Right hindlimb (tissue), 1 donor: ENCODE measurements at regions not wholly inside any gene's neighbourhood (a gene's known extent, or its start where the extent isn't known, plus 50 kb on each side); places are given as distances from the start of the nearest gene placed in this dataset.

Experiments used
- DNase-seq: peaks from one replicate; pipeline ENCODE4 v3.0.0-alpha.2; 2018

DNA sequence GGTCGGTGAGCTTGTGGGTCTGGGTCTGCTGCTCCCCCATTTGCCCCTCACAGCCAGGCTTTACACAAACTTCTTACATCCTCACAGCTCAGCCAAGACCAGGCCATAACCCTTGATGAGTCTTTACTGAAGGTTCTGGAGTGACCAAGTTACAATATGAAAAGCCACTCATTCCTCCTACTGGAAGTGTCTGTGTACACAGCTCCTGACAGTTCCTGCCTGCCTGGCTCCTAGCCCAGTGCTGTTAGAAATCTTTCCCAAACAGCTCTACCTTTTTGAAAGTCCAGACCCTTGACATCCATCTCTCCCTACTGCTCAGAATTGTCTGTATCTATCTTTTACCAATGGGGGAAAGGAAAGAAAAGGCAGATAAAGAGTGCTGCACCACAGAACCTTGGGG is 106.9 kb downstream of the PAX1 start:
- DNase-seq, result no peak

DNA sequence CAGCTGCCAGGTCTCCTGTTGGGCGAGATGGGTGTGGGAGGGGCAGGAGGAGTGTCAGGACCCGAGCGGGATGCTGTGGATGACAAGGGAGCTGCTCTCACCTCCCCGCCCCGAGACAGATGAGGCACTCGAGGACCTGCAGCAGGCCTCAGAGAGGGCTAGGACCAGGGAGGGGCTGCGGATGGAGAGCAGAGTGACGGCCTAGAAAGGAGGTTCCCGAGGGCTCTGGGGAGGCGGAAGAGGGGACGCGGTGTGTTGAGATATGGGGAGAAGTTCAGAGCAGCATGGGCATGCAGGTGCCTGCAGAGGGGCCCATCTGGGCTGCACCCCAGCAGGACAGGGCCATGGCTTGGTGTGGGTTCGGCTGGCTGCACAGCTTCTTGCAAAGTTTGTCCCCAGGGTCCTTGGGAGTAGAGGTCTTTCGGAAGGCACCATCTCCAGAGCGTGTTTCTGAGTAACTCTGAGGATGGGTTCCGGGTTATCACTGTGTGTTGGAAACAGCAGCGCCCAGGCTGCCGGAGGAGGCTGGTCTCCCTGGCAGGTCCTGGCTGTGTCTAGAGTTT is 104.6 kb downstream of the PAX1 start:
- no peak for DNase-seq

GRCh38 chr20:21808863-21809664 is 103.6 kb downstream of the PAX1 start:
- peak; percentile 39 for DNase-seq

DNA sequence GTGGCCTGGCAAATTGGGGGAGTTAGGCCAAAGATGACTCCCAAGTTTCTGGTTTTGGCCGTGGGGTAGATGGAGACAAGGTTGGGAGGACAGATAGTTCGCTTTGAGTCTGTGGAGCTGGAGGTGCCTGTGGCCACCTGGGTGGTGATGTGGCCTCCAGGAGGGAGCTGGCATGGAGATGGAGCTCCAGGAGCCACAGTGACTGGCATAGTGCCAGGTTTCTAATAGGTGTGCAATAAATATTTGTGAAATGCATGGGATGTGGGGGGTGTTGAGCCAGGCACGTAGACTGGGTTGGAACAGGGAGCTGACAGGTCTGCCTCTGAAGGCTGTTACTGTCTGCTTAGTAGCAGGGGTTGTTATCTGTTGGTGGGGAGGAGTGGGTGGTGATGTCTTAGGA is 102.7 kb downstream of the PAX1 start:
- DNase-seq, result no peak

- peak; percentile 76 for DNase-seq
Observed at GRCh38 chr20:21804802-21805201, 99.3 kb downstream of the PAX1 start.

DNA sequence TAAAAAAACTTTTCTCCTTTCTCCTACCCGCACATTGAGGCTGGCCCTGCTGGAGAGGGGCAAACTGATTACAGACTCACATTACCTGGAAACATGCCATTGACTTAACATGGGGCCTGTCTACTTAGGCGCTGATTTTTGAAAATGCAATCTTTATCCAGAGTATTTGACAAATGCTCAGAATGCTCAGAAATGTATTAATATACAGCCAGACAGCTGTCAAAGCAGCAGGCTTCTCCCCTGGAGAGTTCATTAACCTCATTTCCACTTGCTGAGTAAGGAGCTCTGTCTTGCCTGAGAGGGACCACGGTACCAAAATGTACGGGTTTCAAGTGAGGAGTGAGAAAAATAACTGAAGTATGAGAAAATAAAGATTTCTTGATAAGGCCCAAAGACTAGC is 95.7 kb downstream of the PAX1 start:
- DNase-seq, result no peak

GRCh38 chr20:21798384-21798783 is 92.9 kb downstream of the PAX1 start:
- DNase-seq, result no peak

- no peak for DNase-seq
Observed at GRCh38 chr20:21796059-21796458, 90.6 kb downstream of the PAX1 start.

DNA sequence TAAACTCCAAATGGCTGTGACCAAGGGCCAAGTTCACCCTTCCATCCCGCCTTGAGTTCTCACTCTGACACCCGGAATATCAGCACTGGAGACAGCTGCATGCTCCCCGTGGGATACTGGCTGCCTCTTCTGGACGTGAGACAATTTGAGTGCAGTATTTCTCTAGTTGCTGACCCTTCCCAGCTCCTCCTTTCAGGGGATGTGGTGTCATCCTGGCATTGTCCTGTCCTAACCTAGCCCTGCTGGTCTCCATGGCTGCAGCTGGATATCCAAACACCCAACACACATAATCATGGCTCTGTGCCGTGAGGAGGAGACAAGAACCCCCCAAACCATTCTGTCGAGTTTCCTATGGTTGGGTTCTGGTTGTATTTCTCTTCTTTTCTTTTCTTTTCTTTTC is 82.6 kb downstream of the PAX1 start:
- DNase-seq, result no peak

DNA sequence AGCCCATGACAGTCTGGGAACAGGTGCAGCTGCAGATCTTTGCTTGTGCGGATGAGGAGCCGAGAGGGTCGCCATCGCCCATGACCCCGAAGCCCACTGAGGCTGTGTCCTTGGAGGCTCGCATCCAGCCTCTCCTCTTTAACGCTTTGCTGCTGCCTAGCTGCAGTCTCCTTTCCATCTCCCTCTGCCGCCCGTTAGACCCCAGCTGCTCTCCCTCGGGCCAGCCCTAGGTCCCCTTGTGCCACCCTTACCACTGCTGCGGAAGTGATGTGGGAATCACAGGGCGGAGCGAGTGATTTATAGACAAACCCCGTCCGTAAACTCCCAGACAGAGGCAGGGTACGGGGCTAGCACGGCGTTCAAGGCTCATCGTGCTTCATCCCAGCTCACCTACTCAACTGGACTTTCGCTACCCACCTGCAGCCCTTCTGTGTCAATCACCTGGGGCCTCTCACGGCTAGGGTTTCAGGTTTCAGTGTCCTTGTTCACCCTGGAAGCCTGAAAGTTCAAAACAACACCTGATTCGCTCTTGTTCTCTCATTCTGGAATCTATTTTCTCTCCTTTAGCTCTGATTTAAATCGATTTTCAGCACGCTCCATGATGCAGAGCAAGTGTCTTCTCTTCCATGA is 76.1 kb downstream of the PAX1 start:
- DNase-seq, result no peak

GRCh38 chr20:21780528-21780927 is 75.1 kb downstream of the PAX1 start:
- no peak for DNase-seq
